BJ (cell line): ENCODE measurements at regions not wholly inside any gene's neighbourhood (a gene's known extent, or its start where the extent isn't known, plus 50 kb on each side); places are given as distances from the start of the nearest gene placed in this dataset.
A peak's percentile ranks its signal among the peaks of the same experiment; 100 is the strongest.
"Not testable (repeated sequence)": the region's sequence is repeated elsewhere in the genome, so short reads cannot be mapped to it uniquely, and the experiment has no call there.

Source experiments
- CTCF ChIA-PET: fragments of 350-600 bp; formaldehyde crosslinking; extraction: SDS; loops from one replicate; lab custom pipeline; 2021; ENCODE audit warnings: antibody characterized with exemption, inconsistent platforms; lab: Yijun Ruan, JAX
- POLR2A ChIA-PET: fragments of 300-600 bp; sonication (Branson Sonifier 250); formaldehyde crosslinking; extraction: SDS; loops from one replicate; lab custom pipeline; 2021; ENCODE audit warnings: antibody characterized with exemption; lab: Charles Lee
- DNase-seq: peaks from one replicate; pipeline ENCODE4 v3.0.0-alpha.2; 2011; ENCODE audit warnings: low read depth
- H3K27me3 ChIP-seq: 2 replicates; pipeline ENCODE4 v1.6.0; 2011; ENCODE audit warnings: low read length; ENCODE audit not compliant: control insufficient read depth, insufficient read depth
- H3K36me3 ChIP-seq: 2 replicates; pipeline ENCODE4 v1.5.1; 2011; ENCODE audit warnings: low read length; ENCODE audit not compliant: control insufficient read depth, insufficient read depth
- H3K4me3 ChIP-seq: 2 replicates; pipeline ENCODE4 v1.5.1; 2011; ENCODE audit warnings: low read depth, mild to moderate bottlenecking, control low read depth, low read length
- TF ChIP-seq, protein P1 (sequence below): IDR thresholded peaks from 2 replicates; pipeline ENCODE4 v1.5.1; 2011; ENCODE audit warnings: low read depth, mild to moderate bottlenecking, control low read depth, inconsistent platforms, low read length, moderate library complexity; ENCODE audit not compliant: insufficient read depth

GRCh38 chr15:35271371-35272043 lies 186.4 kb upstream of the NANOGP8 start:
- H3K4me3 ChIP-seq, result no peak overlapping the region
- no peaks in the 10 kb centered on the region for H3K36me3 ChIP-seq
- CTCF ChIA-PET, result interaction anchor here (1.5 kb wide), 1 partner anchor 11 kb away, joined by 4 read pairs; no protein-coding TSS in a partner anchor
- peak; percentile 16 for DNase-seq
- POLR2A ChIA-PET, result no interaction called here
- H3K27me3 ChIP-seq, result no peaks in the 10 kb centered on the region
- TF ChIP-seq, protein P1, sequence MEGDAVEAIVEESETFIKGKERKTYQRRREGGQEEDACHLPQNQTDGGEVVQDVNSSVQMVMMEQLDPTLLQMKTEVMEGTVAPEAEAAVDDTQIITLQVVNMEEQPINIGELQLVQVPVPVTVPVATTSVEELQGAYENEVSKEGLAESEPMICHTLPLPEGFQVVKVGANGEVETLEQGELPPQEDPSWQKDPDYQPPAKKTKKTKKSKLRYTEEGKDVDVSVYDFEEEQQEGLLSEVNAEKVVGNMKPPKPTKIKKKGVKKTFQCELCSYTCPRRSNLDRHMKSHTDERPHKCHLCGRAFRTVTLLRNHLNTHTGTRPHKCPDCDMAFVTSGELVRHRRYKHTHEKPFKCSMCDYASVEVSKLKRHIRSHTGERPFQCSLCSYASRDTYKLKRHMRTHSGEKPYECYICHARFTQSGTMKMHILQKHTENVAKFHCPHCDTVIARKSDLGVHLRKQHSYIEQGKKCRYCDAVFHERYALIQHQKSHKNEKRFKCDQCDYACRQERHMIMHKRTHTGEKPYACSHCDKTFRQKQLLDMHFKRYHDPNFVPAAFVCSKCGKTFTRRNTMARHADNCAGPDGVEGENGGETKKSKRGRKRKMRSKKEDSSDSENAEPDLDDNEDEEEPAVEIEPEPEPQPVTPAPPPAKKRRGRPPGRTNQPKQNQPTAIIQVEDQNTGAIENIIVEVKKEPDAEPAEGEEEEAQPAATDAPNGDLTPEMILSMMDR, result no peak

DNA sequence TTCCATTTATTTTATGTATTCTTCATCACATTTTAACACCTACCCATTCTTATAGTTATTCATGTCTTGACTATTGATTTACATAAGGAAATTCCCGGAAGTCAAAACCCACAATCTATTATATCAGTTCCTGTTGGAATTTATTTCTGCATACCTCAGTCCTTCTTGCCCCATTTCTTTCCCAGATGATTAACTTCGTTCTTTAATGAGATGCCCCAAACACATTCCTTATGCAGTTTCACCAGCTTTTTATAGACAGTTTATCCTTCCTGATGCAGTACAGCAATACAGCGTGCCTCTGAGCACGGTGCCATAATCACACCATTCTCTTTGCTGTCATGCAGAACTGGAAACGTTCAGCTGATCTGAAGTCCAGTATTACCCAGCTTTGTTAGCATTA lies 175.8 kb upstream of the NANOGP8 start:
- H3K27me3 ChIP-seq, result no peaks in the 10 kb centered on the region
- no peak for DNase-seq
- no peaks in the 10 kb centered on the region for H3K36me3 ChIP-seq
- ChIA-PET CTCF (no interaction called here), POLR2A (no interaction called here)
- no peak overlapping the region for H3K4me3 ChIP-seq
- TF ChIP-seq, protein P1, result no peak

- CTCF ChIA-PET, DNase-seq, H3K27me3 ChIP-seq, H3K36me3 ChIP-seq, H3K4me3 ChIP-seq, POLR2A ChIA-PET: not testable (repeated sequence)
Measured at GRCh38 chr15:35260274-35260673, 175.2 kb upstream of the NANOGP8 start.

GRCh38 chr15:35256551-35256950 lies 171.5 kb upstream of the NANOGP8 start:
- ChIA-PET CTCF (no interaction called here), POLR2A (no interaction called here)
- no peaks in the 10 kb centered on the region for H3K27me3 ChIP-seq

DNA sequence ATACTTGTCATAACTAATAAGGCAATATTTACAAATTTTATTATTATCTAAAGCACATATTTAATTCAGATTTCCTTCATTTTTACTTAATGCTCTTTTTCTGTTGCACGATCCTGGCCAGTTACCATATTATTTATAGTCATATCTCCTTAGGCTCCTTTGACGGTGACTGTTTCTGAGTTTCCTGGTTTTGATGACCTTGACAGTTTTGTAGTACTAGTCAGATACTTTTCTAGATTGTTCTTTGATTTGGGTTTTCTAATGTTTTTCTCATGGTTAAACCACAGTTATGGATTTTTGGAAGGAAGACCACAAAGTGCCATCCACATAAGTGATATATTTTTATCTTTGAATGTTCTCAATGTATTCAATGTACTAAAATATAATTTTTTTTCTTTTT lies 171.0 kb upstream of the NANOGP8 start:
- no peaks in the 10 kb centered on the region for H3K36me3 ChIP-seq
- DNase-seq, result no peak
- H3K4me3 ChIP-seq, result no peak overlapping the region
- ChIA-PET CTCF (no interaction called here), POLR2A (no interaction called here)
- TF ChIP-seq, protein P1, result no peak
- H3K27me3 ChIP-seq, result no peaks in the 10 kb centered on the region

More at GRCh38 chr15:35256551-35256950, 171.5 kb upstream of the NANOGP8 start:
- Histone ChIP-seq H3K36me3 (no peaks in the 10 kb centered on the region), H3K4me3 (no peak overlapping the region)
- no peak for DNase-seq
- TF ChIP-seq, protein P1, result no peak

GRCh38 chr15:35254908-35255307 lies 169.8 kb upstream of the NANOGP8 start:
- H3K27me3 ChIP-seq, CTCF ChIA-PET, H3K36me3 ChIP-seq, POLR2A ChIA-PET, H3K4me3 ChIP-seq, DNase-seq: not testable (repeated sequence)
